GM18505 (cell line): ENCODE measurements at regions not wholly inside any gene's neighbourhood (a gene's known extent, or its start where the extent isn't known, plus 50 kb on each side); places are given as distances from the start of the nearest gene placed in this dataset.

Experiments used
- ATAC-seq: cut with Tn5 transposase; IDR thresholded peaks from one replicate; pipeline ENCODE4 v1.9.1; 2021; ENCODE audit not compliant: unreplicated experiment
- POLR2A ChIP-seq: IDR thresholded peaks from 4 replicates; pipeline ENCODE4 v1.6.1; 2011; ENCODE audit warnings: borderline replicate concordance; ENCODE audit not compliant: insufficient read depth, insufficient read length; ENCODE audit errors: extremely low read depth

DNA sequence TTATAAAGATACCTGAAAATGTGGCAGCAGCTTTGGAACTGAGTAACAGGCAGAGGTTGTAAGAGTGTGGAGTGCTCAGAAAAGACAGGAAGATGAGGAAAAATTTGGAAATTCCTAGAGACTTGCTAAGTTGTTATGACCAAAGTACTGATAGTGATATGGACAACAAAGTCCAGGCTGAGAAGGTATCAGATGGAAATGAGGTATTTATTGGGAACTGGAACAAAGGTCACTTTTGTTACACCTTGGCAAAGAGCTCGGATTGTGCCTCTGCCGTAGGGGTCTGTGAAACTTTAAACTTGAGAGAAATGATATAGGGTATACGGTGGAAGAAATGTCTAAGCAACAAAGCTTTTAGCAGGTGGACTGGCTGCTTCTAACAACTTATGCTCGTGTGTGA lies 419.9 kb downstream of the PCDH17 start:
- no peak for ATAC-seq
- no peak for TF ChIP-seq POLR2A

DNA sequence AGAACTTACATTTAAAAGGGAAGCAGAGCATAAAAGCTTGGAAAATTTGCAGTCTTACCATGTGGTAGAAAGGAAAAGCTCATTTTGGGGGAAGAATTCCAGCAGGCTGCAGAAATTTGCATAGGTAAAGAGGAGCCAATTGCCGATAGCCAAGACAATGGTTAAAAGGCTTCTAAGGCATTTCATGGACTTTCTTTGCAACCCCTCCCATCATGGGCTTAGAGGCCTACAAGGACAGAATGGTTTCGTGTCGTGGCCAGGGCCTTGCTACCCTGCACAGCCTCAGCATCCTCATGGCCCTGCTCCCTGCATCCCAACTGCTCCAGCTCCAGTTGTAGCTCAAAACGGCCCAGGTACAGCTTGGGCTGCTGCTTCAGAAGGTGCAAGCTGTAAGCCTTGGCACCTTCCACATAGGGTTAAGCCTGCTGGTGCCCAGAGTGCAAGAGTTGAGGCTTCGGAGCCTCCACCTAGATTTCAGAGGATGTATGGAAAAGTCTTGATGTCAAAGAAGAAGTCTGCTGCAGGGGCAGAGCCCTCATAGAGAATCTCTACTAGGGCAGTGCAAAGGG lies 420.3 kb downstream of the PCDH17 start:
- no peak for TF ChIP-seq POLR2A
- no peak for ATAC-seq

DNA sequence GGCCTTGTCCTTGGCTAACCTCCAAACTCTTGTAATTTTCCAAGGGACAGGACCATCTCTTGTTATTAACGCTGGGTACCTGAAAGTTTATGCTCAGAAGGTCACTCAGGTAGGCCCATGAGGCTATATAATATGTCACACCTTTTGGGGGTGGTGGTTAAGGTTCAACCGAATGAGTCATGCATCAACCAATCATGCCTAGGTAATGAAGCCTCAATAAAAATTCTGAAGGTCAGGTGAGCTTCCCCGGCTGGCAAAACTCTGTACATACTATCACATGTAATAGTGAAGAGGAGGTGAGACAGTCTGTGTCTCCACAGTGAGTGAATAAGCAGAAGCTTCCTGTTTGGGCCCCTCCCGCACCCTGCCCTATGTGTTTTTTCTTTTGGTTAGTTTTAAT lies 424.9 kb downstream of the PCDH17 start:
- no peak for ATAC-seq
- TF ChIP-seq POLR2A, result no peak

DNA sequence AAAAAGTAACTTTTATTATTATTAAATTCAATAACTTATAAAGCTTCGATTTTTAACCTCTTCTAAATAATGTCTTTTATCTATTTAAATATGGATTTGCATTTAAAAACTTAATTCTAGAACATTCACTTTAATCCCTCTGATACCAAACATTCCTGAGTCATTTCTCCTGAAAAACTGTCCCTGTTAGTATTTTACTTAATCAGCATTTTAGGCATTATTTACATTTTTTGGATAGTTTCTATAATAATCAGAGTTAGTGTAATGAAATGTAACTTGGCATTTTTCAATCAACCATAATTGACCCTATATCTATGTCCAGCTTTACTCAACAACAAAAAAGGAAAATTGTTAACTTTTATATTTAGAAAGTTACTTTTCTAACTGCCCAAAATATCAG lies 428.1 kb downstream of the PCDH17 start:
- TF ChIP-seq POLR2A, result no peak

GRCh38 chr13:58080806-58081205 lies 449.3 kb downstream of the PCDH17 start:
- ATAC-seq, result no peak

More for the DNA sequence above, 428.1 kb downstream of the PCDH17 start:
- no peak for ATAC-seq

DNA sequence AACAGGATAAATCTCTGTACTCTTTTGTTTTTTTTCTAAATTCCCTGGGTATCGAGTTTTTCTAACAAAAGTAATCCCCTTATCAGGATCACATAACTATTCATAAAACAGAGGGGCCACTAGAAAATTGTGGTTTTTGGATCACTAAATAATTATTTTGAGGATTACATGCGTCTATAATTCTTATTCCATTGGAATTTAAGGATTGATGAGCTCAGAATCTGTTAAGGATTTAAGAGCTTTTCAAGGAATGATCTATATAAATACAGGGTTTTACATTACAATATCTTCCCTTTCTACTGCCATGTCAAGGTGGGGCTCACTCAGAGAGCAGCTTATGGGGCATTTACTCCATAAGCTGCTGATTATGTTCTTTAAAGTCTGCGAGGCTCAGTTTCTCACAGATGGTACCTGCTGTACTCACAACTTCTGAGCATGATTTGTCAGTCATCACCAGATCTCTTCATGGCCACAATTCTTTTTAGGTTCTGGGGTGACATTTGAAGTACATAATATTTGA lies 449.8 kb downstream of the PCDH17 start:
- no peak for ATAC-seq
- TF ChIP-seq POLR2A, result no peak

More at GRCh38 chr13:58080806-58081205, 449.3 kb downstream of the PCDH17 start:
- TF ChIP-seq POLR2A, result no peak

- no peak for TF ChIP-seq POLR2A
- no peak for ATAC-seq
These were observed 451.5 kb downstream of the PCDH17 start for GRCh38 chr13:58083064-58083463.

- ATAC-seq, result no peak
These were observed 453.7 kb downstream of the PCDH17 start for GRCh38 chr13:58085274-58085673.

GRCh38 chr13:58085819-58086218 lies 454.3 kb downstream of the PCDH17 start:
- no peak for ATAC-seq
- TF ChIP-seq POLR2A, result no peak

More at GRCh38 chr13:58085274-58085673, 453.7 kb downstream of the PCDH17 start:
- no peak for TF ChIP-seq POLR2A

GRCh38 chr13:58087566-58087965 lies 456.0 kb downstream of the PCDH17 start:
- ATAC-seq, result no peak
- no peak for TF ChIP-seq POLR2A

- ATAC-seq, result no peak
- no peak for TF ChIP-seq POLR2A
These were observed 461.9 kb downstream of the PCDH17 start for GRCh38 chr13:58093394-58093793.

GRCh38 chr13:58097831-58098230 lies 466.3 kb downstream of the PCDH17 start:
- TF ChIP-seq POLR2A, result no peak
- no peak for ATAC-seq

DNA sequence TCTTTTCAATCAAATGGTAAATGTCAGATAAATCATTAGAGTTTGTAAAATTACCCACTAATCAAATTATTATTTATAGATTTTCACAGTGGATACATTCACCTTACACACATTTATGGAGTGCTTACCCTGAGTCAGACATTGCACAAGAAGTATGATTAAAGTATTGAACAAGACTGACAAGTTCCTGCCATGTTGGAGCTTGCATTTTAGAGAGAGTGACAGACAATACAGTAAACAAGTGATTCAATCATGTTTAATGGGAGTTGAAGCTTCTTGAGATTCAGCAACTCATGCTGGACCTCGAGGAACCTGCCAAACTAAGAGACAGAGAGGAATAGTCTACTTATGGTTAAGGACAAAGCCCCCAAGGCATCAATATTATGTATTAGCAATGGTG lies 487.8 kb downstream of the PCDH17 start:
- TF ChIP-seq POLR2A, result no peak

GRCh38 chr13:58119804-58120203 lies 488.3 kb downstream of the PCDH17 start:
- no peak for ATAC-seq
- no peak for TF ChIP-seq POLR2A

More for the DNA sequence above, 487.8 kb downstream of the PCDH17 start:
- no peak for ATAC-seq

GRCh38 chr13:58126496-58126895 lies 495.0 kb downstream of the PCDH17 start:
- no peak for ATAC-seq
- TF ChIP-seq POLR2A, result no peak

DNA sequence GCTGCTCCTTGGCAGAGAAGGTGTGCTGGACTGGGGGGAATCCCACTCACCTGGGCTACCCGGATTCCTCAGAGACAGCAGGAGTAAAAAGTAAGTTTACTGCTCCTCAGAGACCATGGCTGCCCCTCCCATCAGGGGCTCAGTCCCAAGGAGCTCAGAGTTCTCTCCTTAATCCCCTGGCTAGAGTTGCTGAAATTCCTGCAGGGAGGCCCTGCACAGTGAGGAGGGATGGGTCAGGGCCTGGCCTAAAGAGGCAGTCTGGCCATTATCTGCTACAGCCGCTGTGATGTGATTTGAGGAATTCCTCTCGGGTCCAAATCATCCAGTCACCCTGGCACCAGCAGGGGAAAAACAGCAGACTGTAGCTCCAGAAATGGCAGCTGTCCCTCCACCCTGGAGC lies 502.5 kb downstream of the PCDH17 start:
- no peak for TF ChIP-seq POLR2A
- no peak for ATAC-seq

DNA sequence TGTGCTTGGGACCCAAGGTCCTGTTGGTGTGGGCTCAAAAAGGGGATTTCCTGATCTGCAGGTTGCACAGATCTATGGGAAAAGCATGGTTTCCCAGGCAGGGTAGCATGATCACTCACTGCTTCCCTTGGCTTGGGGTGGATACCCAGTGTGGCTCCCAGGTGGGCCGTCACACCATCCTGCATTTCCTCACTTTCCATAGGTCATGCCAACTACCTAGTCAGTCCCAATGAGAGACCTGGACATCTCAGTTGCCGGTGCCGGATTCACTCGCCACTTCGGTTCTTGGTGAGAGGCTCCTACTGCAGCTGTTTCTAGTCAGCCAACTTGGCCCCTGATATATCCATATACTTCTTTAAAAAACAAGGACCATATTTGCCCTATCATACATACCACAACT lies 503.0 kb downstream of the PCDH17 start:
- no peak for ATAC-seq
- no peak for TF ChIP-seq POLR2A
